ENCODE measurements at regions not wholly inside any gene's neighbourhood (a gene's known extent, or its start where the extent isn't known, plus 50 kb on each side); places are given as distances from the start of the nearest gene placed in this dataset.

DNA sequence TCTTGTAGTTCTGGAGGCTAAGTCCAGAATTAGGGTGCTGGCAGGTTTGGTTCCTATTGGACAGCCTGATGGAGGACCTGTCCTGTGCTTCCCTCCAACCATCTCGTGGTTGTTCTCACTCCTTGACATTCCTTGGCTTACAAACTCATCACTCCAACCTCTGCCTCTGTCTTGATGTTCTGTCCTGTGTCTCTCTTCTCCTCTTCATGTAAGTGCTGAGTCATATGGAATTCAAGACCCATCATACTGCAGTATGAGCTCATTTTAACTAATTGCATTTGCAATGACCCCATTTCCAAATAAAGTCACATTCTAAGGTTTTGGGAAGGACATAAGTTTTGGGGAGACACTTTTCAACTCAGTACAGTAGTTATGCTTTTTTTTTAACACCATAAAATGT, 374.7 kb downstream of the TRIB2 start:
- DNase-seq (ENCODE audit: low read depth, low spot score), result no peak

- no peak for DNase-seq (ENCODE audit: low read depth, low spot score)
These were observed 375.2 kb downstream of the TRIB2 start for GRCh38 chr2:13091861-13092378.

DNA sequence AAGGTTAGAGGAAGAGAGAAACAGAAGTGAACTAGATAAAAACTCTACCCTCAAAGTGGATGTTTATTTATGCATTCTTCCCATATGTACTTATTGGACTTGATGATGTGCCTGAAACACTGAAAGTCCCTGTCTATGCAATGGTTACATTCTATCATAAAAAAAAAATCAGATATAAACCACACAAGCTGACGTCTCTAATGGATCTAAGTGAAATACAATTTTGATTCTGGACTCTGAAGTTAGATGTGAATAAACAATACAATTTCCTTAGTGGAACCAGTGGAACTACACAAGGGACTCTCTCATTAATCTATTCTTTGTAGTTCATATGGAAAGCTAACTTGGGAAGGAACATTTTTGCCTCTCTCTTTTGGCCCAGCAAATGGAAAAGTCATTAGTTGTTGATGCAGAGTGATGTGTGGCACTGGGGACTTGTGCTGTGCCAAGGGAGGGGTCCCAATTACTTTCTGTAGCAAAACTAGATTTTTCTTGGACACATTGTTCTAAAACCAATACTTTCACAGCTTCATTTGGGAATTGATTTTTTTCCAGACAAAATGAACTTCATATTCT, 376.8 kb downstream of the TRIB2 start:
- no peak for DNase-seq (ENCODE audit: low read depth, low spot score)

- no peak for DNase-seq (ENCODE audit: low read depth, low spot score)
These were observed 385.8 kb downstream of the TRIB2 start for GRCh38 chr2:13102397-13103063.

DNA sequence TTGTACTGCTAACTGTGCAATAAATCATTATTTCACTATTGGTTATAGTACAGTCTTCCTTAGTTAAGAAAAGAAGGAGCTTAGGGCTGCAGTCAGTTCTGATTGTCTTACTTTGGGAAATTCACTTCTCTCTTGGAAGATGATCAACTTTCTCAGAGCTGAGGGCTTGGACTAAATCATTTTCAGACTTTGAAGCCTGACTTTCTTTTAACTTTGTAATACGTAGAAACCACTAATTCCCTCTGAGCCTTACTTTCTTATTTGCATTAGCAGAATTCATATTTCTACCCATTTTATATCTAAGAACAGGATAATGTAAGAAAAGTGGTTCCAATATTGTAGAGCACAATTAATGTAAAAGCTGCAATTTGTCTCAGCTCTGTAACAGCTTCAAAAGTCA, 386.4 kb downstream of the TRIB2 start:
- DNase-seq (ENCODE audit: low read depth, low spot score), result no peak

DNA sequence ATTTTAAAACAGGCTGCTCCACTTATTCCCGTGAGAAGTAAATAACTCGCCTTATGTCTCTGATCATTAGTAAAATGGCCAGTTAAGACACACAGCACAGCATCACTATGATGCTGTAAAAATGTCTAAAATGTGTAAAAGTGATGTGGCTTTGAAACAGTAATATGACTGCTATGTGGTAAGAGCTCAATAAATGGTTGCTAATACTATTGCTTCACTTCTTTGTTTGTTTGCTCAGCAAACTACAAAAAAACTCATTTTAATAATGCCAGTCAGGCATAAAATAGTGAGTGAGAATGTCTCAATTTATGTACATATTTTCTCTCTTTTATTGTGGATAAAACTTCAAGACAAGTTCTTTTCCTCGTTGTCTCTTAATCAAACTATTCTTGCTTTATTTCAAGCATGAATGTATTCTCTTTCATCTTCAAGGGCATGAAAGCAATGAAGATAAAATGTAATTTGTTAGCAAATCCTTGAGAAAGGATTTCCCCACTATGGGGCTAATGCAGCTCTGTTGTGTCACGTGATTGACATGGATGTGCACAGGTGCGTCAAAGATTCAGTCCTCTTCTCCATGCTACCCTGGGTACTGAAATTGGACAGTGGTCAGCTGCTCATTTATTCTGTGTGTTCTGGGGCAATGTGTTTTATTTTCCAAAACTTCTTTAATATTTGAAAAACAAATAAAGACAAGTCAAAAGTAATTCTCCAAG, 387.2 kb downstream of the TRIB2 start:
- no peak for DNase-seq (ENCODE audit: low read depth, low spot score)

GRCh38 chr2:13104723-13105122, 388.0 kb downstream of the TRIB2 start:
- DNase-seq (ENCODE audit: low read depth, low spot score), result no peak

GRCh38 chr2:13106302-13106701, 389.6 kb downstream of the TRIB2 start:
- DNase-seq (ENCODE audit: low read depth, low spot score), result no peak

DNA sequence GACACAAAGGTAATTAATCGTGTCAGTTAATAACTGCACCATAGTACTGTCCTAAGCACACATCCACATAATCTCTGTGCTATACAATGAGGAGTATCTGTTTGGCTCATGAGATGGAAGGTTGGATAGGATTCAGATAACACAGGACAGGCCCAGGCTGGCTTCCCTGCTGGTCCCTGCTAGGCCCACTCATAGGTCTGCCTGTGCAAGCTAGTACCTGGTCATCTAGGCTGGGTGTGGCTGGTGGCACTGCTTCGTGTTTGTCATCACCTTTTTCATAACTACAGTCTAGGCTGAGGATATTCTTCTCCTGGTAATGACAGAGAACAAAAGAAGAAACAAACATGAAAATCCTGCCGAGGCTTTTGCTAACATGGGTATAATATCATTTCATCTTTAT, 392.8 kb downstream of the TRIB2 start:
- DNase-seq (ENCODE audit: low read depth, low spot score), result no peak

DNA sequence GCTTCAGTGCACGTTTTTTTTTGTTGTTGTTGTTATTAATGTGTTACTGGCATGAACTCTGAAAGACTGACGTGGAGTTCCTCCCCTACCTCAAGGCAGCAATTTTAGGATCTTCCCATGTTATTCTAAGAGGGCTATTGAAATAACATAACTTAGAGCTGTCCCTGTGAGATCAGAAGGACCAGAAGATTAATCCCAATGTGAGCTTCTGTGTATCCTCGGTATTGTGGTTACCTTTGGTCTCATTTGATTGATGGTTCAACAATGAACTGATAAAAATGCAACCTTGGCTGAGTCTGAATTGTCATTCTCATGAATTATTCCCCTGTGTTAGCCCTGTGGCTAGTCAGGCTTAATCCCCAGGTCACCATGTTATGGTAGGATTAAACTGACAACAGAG, 394.1 kb downstream of the TRIB2 start:
- no peak for DNase-seq (ENCODE audit: low read depth, low spot score)

DNA sequence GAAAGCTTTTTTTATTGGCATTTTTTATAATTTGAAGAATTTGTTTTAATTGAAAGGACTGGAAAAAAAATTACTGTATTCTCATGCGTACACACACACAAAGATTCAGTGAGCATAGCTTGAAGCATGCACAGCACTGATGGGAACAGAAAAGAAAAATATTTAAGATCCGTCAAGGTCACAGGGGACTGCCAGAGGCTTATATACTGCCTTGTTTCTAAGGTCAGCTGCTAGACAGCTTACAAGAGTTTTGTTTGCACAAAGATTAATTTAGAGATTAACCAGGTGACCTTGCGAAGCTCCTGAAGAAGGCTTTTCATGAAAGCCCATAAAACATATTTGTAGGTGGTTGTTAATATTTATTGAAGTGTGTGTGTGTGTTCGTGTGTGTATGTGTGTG, 396.3 kb downstream of the TRIB2 start:
- no peak for DNase-seq (ENCODE audit: low read depth, low spot score)

DNA sequence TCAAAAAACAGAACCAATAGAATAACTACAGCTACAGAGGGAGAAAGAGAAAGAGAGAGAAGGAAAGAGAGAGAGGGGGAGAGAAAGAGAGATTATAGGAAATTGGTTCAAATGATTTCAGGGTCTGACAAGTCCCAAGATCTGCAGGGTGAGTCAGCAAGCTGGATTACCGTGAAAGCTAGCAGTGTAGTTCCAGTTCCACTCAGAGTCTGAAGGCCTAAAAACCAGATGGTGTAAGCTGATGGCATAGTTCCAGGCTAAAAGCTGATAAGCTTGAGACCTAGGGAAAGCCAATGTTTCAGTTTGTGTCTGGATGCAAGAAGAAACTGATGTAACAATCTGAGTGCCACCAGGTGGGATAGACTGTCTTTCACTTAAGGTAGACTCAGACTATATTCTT, 397.7 kb downstream of the TRIB2 start:
- DNase-seq (ENCODE audit: low read depth, low spot score), result no peak

- no peak for DNase-seq (ENCODE audit: low read depth, low spot score)
These were observed 398.9 kb downstream of the TRIB2 start for GRCh38 chr2:13115643-13116042.

DNA sequence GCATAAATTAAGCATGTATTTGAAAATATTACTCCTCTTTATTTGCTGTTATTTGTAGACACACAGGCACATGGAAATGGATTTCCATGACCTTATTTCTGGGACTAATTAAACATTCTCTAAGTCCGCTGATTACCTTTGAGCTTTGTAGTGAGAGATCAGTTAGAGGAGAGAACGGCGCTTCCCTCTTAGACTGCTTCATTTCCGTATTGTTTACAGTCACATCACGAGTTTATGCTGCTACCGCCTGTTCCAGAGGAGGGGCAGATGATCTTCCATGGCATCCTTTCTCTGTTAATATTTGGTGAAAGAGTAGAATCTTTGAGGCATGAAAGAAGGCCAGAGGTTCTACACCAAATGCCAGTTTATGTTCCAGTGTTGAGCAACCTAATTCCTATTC, 404.4 kb downstream of the TRIB2 start:
- no peak for DNase-seq (ENCODE audit: low read depth, low spot score)

DNA sequence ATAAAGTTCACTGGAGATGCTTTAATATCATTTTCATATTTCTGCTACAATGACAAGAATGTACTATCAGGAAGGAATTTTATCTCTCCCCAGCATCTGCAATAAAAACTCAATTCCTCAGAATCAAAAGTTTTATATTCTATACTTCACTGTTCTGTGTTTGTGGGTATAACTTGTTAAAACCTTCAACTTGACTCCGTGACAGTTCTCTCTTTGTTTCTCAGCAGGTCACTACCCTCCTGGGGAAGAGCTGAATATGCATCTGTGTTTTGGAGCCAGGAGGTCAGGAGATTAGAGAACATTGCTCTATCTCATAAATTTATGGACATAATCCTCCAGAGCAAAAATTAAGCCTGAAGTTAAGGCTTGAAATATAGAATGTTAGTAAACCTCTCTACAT, 411.4 kb downstream of the TRIB2 start:
- no peak for DNase-seq (ENCODE audit: low read depth, low spot score)

DNA sequence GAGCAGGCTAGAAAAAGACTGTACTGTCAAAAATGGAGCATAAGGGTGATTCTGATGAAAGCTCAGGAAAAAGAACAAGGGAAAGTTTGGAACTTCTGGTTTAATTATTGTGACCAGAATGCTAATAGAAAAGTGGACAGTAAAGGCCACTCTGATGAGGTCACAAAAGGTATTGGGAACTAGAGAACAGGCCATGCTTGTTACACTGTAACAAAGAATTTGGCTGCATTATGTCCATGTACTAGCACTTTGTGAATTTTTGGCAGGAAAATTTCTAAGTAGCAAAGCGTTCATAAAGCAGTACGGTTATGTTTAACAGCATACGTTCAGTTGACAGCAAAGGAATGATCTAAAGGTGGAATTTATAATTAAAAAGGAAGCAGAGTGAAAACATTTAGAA, 418.6 kb downstream of the TRIB2 start:
- DNase-seq (ENCODE audit: low read depth, low spot score), result no peak

- DNase-seq (ENCODE audit: low read depth, low spot score), result no peak
These were observed 419.1 kb downstream of the TRIB2 start for GRCh38 chr2:13135856-13136255.

- DNase-seq (ENCODE audit: low read depth, low spot score), result no peak
These were observed 420.9 kb downstream of the TRIB2 start for GRCh38 chr2:13137679-13138078.

DNA sequence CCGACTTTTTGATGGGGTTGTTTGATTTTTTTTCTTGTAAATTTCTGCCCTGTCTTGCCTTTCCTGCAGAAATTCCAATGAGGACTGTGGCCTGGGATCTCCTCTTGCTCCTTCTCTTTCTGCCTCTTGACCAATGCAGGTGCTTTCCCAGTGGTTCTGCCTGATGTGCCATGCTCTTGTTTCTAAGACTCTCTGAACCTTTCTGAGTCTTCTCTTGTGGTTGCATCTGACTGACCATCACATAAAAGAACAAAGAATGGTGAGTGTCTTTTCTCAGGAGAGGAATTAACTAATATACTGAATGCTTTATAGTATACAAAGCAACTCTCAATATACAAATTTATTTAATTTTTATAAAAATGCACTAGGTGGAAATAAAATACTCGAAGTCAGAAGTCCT, 424.6 kb downstream of the TRIB2 start:
- no peak for DNase-seq (ENCODE audit: low read depth, low spot score)

GRCh38 chr2:13143451-13143850, 426.7 kb downstream of the TRIB2 start:
- no peak for DNase-seq (ENCODE audit: low read depth, low spot score)

DNA sequence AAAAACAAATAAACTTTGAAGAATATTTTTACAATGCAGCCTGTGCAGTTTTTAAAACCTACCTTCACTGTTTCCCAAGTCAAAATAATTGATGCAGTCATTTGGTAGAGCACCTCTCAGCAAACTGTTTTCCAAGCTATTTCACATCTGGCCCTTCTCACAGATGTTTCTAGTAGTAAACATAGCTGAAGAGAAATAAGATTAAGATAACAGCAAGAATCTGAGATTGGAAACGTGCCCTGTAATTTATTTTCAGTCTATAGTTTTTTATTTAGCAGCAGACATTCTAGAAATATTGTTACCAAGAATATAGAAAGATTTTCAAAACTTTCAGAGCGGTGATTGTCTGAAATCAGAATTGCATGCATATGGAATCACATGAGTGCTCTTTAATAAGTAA, 440.2 kb downstream of the TRIB2 start:
- DNase-seq (ENCODE audit: low read depth, low spot score), result no peak

DNA sequence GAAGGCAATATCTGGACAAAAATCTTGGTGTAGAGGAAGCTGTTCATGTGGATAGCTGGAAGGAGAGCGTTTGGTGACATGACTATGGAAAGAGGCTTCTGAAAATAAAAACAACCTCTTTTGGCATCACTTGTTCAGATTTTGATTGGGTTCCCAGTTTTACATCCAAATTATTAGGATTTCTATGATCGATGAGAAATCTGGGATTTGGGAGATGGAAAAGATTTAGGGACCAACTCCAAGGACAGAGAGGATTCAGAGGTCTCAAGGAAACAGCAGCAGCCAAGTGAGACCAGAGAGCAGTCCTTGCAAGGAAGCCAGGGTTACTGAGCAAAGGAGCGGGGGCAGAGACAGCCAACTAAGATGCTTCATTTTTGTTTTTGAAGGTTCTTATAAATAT, 441.7 kb downstream of the TRIB2 start:
- no peak for DNase-seq (ENCODE audit: low read depth, low spot score)

DNA sequence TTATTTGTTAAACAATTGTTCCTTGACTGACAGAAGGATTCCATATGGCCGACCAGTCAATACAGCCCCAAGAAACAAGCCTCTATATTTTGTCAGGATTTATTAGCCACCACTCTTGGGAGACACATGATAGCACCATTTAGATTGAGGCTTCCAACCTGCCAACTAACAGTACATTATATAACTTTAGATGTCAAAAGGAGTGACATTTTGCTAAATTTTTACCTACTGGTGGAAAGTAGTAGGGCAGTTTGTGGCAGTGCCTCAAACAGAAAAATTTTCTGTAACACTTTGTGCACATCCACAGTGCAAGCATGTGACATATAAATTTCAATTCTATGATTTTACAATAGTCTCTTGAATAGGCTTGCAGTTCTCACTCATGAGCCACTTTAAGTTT, 464.0 kb downstream of the TRIB2 start:
- no peak for DNase-seq (ENCODE audit: low read depth, low spot score)

Measured in pulmonary artery endothelial cell (primary cell).